AG04449 (cell line): ENCODE measurements at regions not wholly inside any gene's neighbourhood (a gene's known extent, or its start where the extent isn't known, plus 50 kb on each side); places are given as distances from the start of the nearest gene placed in this dataset.

ENCODE experiments used
- CTCF ChIA-PET: fragments of 350-600 bp; formaldehyde crosslinking; extraction: SDS; loops from one replicate; lab custom pipeline; 2021; ENCODE audit warnings: antibody characterized with exemption; lab: Yijun Ruan, JAX
- POLR2A ChIA-PET: fragments of 400-600, 350-600 bp; formaldehyde crosslinking; extraction: SDS; loops from one replicate; lab custom pipeline; 2020; ENCODE audit warnings: antibody characterized with exemption, inconsistent platforms; lab: Yijun Ruan, JAX
- DNase-seq: peaks from one replicate; pipeline ENCODE4 v3.0.0-alpha.2; 2010; ENCODE audit warnings: low read depth, low spot score
- H3K4me3 ChIP-seq: 2 replicates; pipeline ENCODE4 v1.5.1; 2011; ENCODE audit warnings: low read depth, mild to moderate bottlenecking, control low read depth, low read length
- TF ChIP-seq, protein P1 (sequence below): IDR thresholded peaks from one replicate; pipeline ENCODE4 v1.5.1; 2011; ENCODE audit warnings: mild to moderate bottlenecking, moderate library complexity, low read length, control low read depth, inconsistent platforms; ENCODE audit not compliant: insufficient read depth; ENCODE audit errors: missing control alignments

DNA sequence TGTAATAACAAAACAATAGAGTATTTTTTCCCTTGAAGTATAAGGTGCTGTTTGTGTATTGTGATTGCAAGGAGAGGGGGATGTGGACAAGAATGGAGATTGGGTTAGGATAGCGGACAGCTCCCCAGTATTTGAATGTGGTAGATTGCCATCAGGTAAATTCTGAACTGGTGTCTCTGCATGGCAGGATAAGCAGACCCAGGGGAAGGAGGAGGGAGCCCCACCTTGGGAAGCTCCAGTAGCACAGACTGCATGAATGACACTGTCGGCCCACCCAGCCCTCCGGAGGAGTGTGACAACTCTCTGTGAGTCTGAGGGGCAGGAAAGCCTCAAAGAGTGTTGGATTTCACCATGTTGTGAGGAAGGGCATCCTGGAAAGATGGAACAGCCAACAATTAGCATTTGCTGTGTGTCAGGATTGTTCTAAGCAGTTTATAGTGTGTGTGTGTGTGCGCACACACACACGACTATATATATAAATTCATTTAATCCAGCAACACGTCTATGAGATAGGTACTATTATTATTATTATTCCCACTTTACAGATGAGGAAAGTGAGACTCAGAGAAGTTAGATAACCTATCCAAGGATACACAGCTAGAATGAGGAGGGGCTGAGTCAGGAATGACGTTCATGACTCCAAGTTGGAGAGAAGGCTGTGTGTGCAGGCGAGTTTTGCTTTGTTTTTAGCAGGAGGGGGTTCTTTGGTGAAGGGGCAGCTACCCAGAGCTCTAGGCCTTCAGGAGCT lies 63.4 kb upstream of the LCTL start:
- POLR2A ChIA-PET: no interaction called here
- CTCF ChIA-PET: interaction anchor here (0.6 to 9.6 kb wide), 2 partner anchors 10 to 22 kb away, joined by 3 to 66 read pairs; no protein-coding TSS in a partner anchor
- TF ChIP-seq, protein P1, sequence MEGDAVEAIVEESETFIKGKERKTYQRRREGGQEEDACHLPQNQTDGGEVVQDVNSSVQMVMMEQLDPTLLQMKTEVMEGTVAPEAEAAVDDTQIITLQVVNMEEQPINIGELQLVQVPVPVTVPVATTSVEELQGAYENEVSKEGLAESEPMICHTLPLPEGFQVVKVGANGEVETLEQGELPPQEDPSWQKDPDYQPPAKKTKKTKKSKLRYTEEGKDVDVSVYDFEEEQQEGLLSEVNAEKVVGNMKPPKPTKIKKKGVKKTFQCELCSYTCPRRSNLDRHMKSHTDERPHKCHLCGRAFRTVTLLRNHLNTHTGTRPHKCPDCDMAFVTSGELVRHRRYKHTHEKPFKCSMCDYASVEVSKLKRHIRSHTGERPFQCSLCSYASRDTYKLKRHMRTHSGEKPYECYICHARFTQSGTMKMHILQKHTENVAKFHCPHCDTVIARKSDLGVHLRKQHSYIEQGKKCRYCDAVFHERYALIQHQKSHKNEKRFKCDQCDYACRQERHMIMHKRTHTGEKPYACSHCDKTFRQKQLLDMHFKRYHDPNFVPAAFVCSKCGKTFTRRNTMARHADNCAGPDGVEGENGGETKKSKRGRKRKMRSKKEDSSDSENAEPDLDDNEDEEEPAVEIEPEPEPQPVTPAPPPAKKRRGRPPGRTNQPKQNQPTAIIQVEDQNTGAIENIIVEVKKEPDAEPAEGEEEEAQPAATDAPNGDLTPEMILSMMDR: no peak
- H3K4me3 ChIP-seq: no peak overlapping the region
- DNase-seq: no peak

DNA sequence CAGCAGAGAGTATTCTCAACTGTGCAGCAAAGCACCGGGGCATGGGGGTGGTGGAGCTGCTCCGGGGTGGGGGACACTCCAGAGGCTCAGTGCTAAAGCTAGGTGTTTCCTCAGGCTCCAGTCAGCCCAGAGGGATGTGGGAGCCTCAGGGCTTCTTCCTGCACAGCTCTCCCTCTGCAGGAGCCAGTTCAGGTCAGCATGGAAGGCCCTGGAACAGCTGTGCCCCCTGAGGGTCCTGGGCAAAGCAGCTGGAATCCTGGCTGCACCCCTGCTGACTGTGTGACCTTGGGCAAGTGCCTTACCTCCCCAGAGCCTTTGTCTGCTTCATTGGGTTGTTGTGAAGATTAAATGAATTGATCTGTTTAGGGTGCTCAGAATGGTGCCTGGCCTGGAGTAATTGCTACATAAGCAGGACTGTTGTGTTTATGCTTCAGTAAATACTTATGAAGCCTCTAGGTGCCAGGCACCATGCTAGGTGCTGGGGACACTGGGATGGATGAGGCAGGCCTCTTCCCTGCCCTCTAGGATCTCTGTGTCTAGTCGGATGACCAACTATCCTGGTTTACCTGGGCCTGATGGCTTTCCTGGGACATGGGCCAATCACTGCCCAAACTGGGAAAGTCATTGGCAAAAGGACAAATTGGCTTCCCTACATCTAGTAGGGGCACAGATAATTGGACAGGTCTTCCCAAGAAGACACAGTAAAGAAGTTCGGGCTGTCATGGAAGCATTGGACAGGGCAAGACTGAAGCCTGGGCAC lies 64.2 kb upstream of the LCTL start:
- ChIA-PET POLR2A (no interaction called here), CTCF (interaction anchor here (0.6 to 9.6 kb wide), 2 partner anchors 11 to 69 kb away, joined by 3 to 66 read pairs; no protein-coding TSS in a partner anchor)
- DNase-seq: no peak
- TF ChIP-seq, protein P1: no peak
- H3K4me3 ChIP-seq: no peak overlapping the region

DNA sequence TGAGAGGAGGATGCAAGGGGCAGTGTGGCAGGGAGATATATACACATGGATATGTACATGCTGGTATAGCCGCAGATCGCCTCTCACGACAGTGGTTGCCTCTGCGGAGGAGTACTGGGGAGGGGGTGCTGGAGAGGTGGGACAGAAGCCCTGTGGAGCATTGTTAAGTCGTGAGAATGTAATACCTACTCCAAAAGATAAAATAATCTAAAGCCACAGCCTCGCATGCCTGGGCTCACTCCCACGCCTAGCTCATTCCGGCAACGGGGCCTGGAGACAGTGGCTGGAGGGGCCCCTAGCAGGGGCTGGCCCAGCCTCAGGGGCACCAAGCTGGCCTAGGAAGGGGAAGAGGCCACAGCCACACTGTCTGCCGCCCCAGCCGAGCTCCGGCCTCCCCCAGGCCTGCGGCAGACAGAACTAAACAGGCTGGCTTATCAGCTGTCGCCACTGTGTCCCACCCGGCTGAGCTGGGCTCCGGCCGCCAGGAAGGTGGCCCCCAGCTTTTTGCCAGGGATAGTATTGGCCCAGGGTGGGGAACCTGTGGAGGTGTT lies 65.1 kb upstream of the LCTL start:
- ChIA-PET CTCF (interaction anchor here (0.6 to 9.6 kb wide), 2 partner anchors 12 to 68 kb away, joined by 3 to 66 read pairs; no protein-coding TSS in a partner anchor), POLR2A (no interaction called here)
- TF ChIP-seq, protein P1: no peak
- DNase-seq: no peak
- no peak overlapping the region for H3K4me3 ChIP-seq

DNA sequence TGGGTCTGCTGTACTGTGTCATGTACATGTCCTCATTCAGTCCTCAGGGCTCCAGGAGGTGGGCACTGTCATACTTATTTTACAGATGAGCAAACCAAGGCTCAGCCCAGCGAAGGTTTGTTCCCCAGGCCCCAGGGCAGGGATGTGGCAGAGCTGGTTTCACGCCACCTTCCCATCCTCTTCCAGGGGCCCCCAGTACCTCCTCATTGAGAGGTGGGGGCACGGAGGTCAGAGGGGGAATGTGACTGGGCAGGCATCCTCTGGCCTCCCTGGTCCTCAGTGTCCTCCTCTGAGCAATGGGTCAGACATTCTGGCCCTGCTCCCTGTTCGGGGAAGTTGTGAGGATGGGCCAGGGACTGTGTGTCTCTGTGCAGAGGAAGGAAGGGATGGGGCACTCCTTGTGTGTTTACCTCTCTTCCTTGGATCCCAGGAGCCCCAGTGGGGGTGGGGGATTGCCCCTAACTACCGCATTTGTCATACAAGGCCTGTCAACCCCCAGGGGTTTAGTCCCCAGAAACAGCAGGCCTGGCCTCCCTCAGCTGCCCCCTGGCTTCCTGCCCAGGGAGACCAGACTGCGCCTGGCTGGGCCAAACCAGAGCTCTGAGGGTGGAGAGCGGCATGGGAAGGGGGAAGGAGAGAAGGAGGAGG lies 65.9 kb upstream of the LCTL start:
- CTCF ChIA-PET: interaction anchor here (1.4 to 9.6 kb wide), 2 partner anchors 13 to 68 kb away, joined by 3 to 66 read pairs; no protein-coding TSS in a partner anchor
- H3K4me3 ChIP-seq: no peak overlapping the region
- POLR2A ChIA-PET: no interaction called here
- TF ChIP-seq, protein P1: no peak
- DNase-seq: no peak

DNA sequence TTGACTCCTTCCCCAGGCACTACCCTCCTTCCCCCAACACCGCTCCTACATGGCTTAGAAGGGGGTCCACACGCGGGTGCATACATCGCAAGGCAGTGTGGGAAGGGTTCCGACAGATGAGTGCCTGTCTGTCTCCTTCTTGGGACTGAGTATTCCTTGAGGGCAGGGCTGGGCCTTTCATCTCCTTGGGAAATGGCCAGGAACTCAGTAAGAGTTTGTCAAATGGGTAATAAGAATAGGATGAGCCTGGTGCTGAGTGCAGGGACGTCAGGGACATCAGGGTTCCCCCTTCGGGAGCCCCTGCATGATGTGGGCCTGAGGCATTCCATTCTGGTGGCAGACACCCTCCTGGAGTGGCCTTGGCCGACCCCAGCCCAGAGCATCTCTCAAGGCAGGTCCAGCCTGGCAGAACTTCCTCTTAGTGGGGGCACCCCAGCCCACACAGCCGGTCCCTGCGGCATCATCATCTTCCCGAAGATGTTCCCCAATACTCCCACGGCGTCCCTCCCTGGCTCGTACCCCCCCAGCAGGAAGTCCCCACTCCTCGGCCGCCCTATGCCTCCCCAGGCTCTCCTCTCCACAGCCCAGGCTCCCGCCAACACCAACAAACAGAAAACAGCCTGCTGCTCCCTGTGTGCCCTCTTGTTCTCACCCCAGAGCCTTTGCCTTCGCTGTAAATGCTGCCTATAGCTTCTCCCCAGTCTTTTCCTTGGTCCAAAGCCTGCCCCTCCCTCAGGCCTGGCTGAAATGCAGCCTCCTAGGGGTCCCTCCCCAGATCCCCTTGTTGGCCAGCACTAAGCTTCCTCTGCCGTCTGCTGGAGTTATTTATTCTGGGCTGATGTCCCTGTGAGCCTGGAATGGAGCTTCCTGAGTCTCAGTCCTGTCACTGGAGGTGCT lies 67.5 kb upstream of the LCTL start:
- DNase-seq: no peak
- TF ChIP-seq, protein P1: no peak
- CTCF ChIA-PET: interaction anchor here (0.5 to 9.6 kb wide), 4 partner anchors 15 to 393 kb away, joined by 3 to 66 read pairs (median 4); no protein-coding TSS in a partner anchor
- POLR2A ChIA-PET: no interaction called here
- H3K4me3 ChIP-seq: no peak overlapping the region
